GM19351 (cell line): ENCODE measurements at regions not wholly inside any gene's neighbourhood (a gene's known extent, or its start where the extent isn't known, plus 50 kb on each side); places are given as distances from the start of the nearest gene placed in this dataset.

ENCODE experiments used
- ATAC-seq: cut with Tn5 transposase; IDR thresholded peaks from one replicate; pipeline ENCODE4 v1.9.1; 2021; ENCODE audit warnings: mild to moderate bottlenecking, moderate library complexity; ENCODE audit not compliant: unreplicated experiment

DNA sequence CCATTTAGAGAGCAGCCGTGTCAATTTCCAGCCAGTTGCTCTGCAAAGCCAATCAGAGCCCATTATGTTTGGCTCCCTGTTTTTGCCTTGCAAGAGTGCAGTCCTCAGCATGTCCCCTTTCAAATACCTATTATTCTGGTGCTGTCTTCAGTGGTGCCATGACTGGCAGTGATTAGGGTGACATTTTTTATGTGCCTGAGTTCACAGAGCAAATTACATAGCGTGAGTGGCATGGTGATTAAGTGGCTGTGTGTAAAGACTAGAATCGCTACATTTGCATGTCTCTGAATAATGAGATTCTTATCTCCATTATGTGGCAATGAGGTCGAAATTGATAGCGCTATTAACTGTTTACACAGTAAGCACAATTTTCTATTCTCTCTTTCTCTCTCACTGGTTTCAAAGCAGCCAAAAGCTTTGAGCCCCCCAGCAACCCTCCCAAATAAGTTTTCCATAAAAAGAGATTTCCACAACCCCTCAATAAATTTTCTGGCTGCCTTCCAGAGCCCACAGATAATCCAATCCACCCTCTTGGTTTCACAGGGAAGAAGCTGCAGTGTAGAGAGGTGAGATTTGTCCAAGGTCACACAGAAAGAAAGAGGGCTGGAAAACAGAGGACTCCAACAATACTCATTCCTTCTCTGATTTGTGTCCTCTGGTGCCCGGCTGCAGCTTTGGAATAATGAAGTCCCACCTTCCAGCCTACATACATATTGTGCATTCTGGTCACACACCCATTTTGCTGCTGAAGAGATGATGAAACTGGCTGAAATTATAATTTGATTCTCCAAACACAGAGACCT lies 58.8 kb upstream of the NUDT4 start:
- no peak for ATAC-seq

DNA sequence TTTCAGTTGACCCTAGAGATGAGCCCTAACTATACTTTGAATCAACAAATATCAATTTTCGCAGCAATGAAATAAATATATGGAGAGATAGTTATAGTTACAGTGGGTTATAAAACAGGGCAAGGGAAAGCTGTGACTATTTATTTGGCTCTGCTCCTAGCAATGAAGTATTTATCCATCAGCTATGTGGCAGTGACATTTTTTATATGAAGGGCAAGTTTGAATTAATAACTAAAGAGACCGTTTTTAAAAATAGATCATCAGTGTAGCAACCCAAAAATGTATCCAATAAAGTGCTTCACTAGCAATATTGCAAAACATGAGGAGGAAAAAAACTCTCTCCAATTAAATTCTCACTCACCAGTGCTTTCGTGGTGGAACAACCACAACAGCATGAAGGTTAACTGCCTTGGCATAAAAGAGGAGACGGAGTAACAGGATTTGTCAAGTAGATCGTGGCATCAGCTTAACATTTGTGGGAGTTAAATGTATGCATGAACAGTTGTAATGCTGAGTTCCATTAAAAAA lies 58.1 kb upstream of the NUDT4 start:
- no peak for ATAC-seq

DNA sequence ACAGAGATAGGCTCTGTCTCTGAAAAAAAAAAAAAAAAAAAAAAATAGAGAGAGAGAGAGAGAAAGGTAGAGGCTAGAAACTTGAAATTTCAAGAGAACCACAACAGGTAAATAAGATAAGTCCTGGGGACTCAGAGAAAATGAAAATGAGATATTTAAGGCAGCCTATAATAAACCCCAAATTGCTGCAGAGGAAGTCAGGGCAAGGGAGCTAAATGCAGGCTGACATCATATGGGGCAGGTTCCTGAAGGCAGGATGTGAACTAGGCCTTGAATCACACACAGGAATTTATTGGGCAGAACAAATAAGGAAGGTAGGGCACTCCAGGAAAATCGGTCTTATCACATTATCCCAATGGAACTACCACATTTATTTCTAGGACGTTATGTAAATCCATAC lies 54.9 kb upstream of the NUDT4 start:
- ATAC-seq, result no peak

DNA sequence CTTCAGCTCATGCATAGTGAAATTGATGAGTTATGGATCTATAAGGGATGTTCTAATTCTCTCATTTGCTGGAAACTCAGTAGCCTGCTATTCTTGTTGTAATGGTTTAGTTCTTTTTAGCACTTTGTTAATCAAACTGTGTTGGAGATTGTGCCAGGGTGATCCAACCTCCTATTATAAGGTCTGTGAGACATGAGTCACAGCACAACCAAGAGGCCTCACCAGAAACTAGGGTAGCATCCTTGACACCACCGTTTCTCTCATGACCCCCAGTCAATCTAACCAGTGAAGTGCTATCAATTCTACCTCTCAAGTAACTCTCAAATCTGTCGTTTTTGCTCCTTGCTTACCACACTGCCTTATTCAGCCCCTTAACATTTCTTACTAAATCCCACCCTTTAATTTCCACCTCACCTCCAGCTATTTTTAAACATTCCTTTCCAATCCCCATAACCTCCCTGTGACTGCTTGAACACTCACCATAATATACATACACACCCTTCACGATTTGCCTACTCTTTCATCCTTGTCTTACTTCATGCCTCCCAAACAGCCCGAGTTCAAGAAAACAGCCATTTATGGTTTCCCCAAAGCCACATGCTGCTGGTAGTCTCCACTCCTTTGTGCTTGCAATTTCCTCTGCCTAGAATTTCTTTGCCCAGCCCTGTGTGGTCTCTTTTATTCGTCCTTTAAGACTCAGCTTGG lies 53.9 kb upstream of the NUDT4 start:
- peak; percentile 81 for ATAC-seq

GRCh38 chr12:93325855-93326254 lies 51.9 kb upstream of the NUDT4 start:
- ATAC-seq, result no peak
